ENCODE measurements at regions not wholly inside any gene's neighbourhood (a gene's known extent, or its start where the extent isn't known, plus 50 kb on each side); places are given as distances from the start of the nearest gene placed in this dataset.

DNA sequence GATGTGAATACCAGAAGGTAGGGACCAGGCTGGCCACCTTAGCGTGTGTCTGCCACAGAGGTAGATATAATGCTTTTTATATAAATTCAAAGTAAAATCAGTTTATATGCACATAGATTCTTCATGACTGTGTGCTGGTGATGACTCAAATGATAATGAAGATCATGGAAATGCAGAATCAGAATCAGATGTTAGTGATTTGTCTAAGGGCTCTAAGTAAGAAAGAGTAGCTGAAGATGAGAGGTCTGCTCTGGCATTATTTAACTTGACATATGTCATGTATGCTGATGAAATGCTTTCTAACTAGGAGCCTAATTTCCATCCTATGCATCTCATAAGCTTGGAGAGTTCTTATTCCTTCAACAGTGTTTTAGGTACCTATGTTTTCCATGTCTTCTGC lies 50.3 kb upstream of the DPH6 start:
- TF ChIP-seq CTCF (IDR thresholded peaks at IDR 0.05; ENCODE audit: low read depth, low read length) = no peak
- DNase-seq (ENCODE audit: extremely low read depth, low read depth) = no peak

GRCh38 chr15:35602836-35603235 lies 56.9 kb upstream of the DPH6 start:
- no peak for DNase-seq (ENCODE audit: extremely low read depth, low read depth)
- TF ChIP-seq CTCF (IDR thresholded peaks at IDR 0.05; ENCODE audit: low read depth, low read length) = no peak

DNA sequence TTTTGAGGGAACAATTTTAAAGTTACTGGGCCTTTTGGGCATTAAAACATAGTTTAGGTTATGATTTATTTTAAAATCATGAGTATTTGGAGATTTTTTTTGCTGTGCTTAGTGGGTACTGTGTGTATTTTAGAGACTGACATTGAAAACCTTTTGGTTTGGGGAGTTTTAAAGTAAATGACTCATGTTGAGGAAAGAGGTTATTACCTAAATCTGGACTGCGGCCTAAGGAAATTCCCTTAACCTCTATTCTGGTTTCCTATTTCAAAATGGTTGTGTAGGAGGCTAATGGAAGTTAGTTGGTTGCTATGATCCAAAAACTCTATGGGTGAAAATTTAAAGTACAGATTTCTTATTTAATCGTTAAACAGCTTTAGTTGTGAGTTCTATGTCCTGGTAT lies 57.3 kb upstream of the DPH6 start:
- no peak for DNase-seq (ENCODE audit: extremely low read depth, low read depth)
- TF ChIP-seq CTCF (IDR thresholded peaks at IDR 0.05; ENCODE audit: low read depth, low read length) = no peak

- TF ChIP-seq CTCF (IDR thresholded peaks at IDR 0.05; ENCODE audit: low read depth, low read length) = no peak
- DNase-seq (ENCODE audit: extremely low read depth, low read depth) = no peak
These were observed 57.9 kb upstream of the DPH6 start for GRCh38 chr15:35603856-35604255.

DNA sequence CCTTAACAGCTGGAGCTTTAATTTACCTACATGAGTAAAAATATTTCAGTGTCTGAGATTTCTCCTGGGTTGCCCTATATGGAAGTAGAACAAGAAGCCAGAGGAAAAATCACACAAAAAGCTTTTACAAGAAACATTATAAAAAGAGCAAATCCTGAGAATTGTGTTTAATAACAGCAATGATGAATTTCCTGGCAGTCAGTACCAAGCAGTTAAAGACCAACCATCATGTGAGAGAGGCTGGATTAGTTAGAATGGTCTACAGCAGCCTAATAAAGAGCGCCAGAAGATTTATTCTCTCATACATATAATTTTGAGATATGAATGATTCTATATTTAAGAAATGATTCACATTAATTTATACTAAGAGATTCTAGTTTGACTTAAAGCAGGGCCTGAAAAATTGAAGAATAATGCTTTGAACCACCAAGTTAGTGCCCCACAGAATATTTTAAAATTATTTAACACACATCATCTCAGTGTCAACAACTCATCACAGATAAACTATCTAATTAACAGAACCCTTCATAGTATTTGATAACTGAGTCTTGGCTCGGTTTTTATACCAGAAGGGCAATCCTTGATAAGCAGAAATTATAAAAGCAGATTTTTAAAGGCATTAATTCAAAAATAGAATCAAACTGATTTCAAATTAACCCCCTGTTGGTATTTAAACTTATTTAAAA lies 59.9 kb upstream of the DPH6 start:
- no peak for DNase-seq (ENCODE audit: extremely low read depth, low read depth)
- TF ChIP-seq CTCF (IDR thresholded peaks at IDR 0.05; ENCODE audit: low read depth, low read length) = no peak

DNA sequence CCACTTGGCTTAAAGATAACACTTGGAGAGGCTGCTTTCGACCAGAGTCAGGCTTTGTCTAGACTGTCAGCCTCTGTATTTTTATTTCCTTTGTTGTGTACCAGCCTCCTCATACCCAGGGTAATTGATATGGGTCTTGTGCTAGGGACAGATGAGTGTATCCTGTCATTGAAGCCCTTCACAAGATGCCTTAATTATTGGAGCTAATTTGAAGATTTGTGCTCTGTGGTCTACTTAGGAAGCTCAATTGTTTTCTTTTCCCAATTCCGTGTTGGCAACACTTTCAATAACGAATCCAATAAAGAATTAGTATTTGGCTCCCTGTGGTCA lies 60.5 kb upstream of the DPH6 start:
- no peak for DNase-seq (ENCODE audit: extremely low read depth, low read depth)
- no peak for TF ChIP-seq CTCF (IDR thresholded peaks at IDR 0.05; ENCODE audit: low read depth, low read length)

GRCh38 chr15:35616498-35617271 lies 70.7 kb upstream of the DPH6 start:
- DNase-seq (ENCODE audit: extremely low read depth, low read depth) = no peak

More at GRCh38 chr15:35616498-35617271, 70.7 kb upstream of the DPH6 start:
- TF ChIP-seq CTCF (IDR thresholded peaks at IDR 0.05; ENCODE audit: low read depth, low read length) = no peak
